H1 (cell line): ENCODE measurements at regions not wholly inside any gene's neighbourhood (a gene's known extent, or its start where the extent isn't known, plus 50 kb on each side); places are given as distances from the start of the nearest gene placed in this dataset.

Experiments used
- EP300 ChIP-seq, 2 experiments: IDR thresholded peaks; 1 replicate in 1 of 2; 2 replicates in 1 of 2; pipeline ENCODE4 v1.6.1; 2011 to 2012; ENCODE audit warnings: low read depth in 2 of 2, low read length in 2 of 2, mild to moderate bottlenecking in 2 of 2, borderline replicate concordance in 1 of 2, inconsistent platforms in 1 of 2, moderate library complexity in 1 of 2

- no peak for TF ChIP-seq EP300 (IDR thresholded peaks at IDR 0.05; ENCODE audit: borderline replicate concordance in 1 of 2, low read depth in 2 of 2, low read length in 2 of 2)
These were observed 190.8 kb downstream of the VGLL3 start (continued) for GRCh38 chr3:86800116-86800515.
